ENCODE measurements at regions not wholly inside any gene's neighbourhood (a gene's known extent, or its start where the extent isn't known, plus 50 kb on each side); places are given as distances from the start of the nearest gene placed in this dataset.

GRCh38 chr5:126300293-126300692, 122.9 kb upstream of the GRAMD2B start:
- no peak for TF ChIP-seq CTCF (IDR thresholded peaks at IDR 0.05)
- no peak for TF ChIP-seq POLR2A (IDR thresholded peaks at IDR 0.05)
